ENCODE measurements at regions not wholly inside any gene's neighbourhood (a gene's known extent, or its start where the extent isn't known, plus 50 kb on each side); places are given as distances from the start of the nearest gene placed in this dataset.

GRCh38 chr5:118009741-118010297 lies 978.5 kb downstream of the DTWD2 start:
- Histone ChIP-seq H3K9ac (ENCODE audit: insufficient read depth in 1 of 2, low read length in 2 of 2) (no peak overlapping the region), H3K36me3 (ENCODE audit: control insufficient read depth in 4 of 4, insufficient read depth in 4 of 4, low read length in 4 of 4) (no peaks in the 10 kb centered on the region), H3K4me1 (ENCODE audit: control insufficient read depth in 5 of 5, insufficient read depth in 5 of 5, low read length in 5 of 5) (peaks cover 0 to 13% (median 0%) of the 10 kb centered on the region in 5 donors), H3K9me3 (ENCODE audit: control insufficient read depth in 4 of 4, insufficient read depth in 3 of 4, low read length in 3 of 4) (no peaks in the 10 kb centered on the region), H3K27ac (ENCODE audit: low read depth in 1 of 2, low read length in 1 of 2) (no peak overlapping the region), H3K27me3 (ENCODE audit: control insufficient read depth in 3 of 3, insufficient read depth in 3 of 3, low read length in 2 of 3) (no peaks in the 10 kb centered on the region), H3K4me3 (no peak overlapping the region)
- WGBS, 2 donors, result 79 to 88% methylated on average over 1 of the region's 1 CpG
- ATAC-seq (ENCODE audit: insufficient read depth, low FRiP score) (no peak), DNase-seq (peak in 2 of 3 donors; percentile 45 to 50)
- TF ChIP-seq, protein P1, sequence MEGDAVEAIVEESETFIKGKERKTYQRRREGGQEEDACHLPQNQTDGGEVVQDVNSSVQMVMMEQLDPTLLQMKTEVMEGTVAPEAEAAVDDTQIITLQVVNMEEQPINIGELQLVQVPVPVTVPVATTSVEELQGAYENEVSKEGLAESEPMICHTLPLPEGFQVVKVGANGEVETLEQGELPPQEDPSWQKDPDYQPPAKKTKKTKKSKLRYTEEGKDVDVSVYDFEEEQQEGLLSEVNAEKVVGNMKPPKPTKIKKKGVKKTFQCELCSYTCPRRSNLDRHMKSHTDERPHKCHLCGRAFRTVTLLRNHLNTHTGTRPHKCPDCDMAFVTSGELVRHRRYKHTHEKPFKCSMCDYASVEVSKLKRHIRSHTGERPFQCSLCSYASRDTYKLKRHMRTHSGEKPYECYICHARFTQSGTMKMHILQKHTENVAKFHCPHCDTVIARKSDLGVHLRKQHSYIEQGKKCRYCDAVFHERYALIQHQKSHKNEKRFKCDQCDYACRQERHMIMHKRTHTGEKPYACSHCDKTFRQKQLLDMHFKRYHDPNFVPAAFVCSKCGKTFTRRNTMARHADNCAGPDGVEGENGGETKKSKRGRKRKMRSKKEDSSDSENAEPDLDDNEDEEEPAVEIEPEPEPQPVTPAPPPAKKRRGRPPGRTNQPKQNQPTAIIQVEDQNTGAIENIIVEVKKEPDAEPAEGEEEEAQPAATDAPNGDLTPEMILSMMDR (IDR thresholded peaks at IDR 0.05; ENCODE audit: control extremely low read depth, extremely low read depth), result no peak

DNA sequence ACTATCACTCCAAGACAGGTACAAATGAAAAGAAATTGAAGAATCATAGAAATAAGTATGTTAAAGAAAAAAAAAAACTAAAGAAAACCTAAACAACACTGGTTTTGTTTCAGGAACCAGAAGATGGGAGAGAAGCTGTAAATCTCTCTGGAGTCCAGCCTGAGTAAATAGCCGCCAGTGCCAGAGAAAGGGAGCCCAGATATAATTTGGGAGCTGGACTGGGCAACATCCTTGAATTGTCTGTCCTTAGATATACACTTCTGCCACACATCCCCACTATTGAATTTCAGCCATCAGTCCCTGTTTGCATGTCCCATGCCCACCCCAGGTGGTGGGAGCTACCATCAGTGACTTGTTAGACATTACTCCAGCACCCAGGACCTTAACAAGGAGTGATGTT lies 979.6 kb downstream of the DTWD2 start:
- no peak for ATAC-seq (ENCODE audit: insufficient read depth, low FRiP score)
- H3K27me3 ChIP-seq (ENCODE audit: control insufficient read depth in 3 of 3, insufficient read depth in 3 of 3, low read length in 2 of 3), result no peaks in the 10 kb centered on the region
- 81 to 94% methylated on average over 1 of the region's 1 CpG for WGBS, 2 donors
- no peaks in the 10 kb centered on the region for H3K9me3 ChIP-seq (ENCODE audit: control insufficient read depth in 4 of 4, insufficient read depth in 3 of 4, low read length in 3 of 4)
- no peaks in the 10 kb centered on the region for H3K36me3 ChIP-seq (ENCODE audit: control insufficient read depth in 4 of 4, insufficient read depth in 4 of 4, low read length in 4 of 4)
- peaks cover 0 to 12% (median 0%) of the 10 kb centered on the region in 5 donors for H3K4me1 ChIP-seq (ENCODE audit: control insufficient read depth in 5 of 5, insufficient read depth in 5 of 5, low read length in 5 of 5)
- H3K27ac ChIP-seq (ENCODE audit: low read depth in 1 of 2, low read length in 1 of 2), result no peak overlapping the region
- peak overlapping the region; percentile 8 for H3K4me3 ChIP-seq
- H3K9ac ChIP-seq (ENCODE audit: insufficient read depth in 1 of 2, low read length in 2 of 2), result no peak overlapping the region
- DNase-seq, result no peak
- TF ChIP-seq, protein P1 (IDR thresholded peaks at IDR 0.05; ENCODE audit: control extremely low read depth, extremely low read depth), result no peak

GRCh38 chr5:118007262-118007661 lies 981.1 kb downstream of the DTWD2 start:
- Histone ChIP-seq H3K27me3 (ENCODE audit: control insufficient read depth in 3 of 3, insufficient read depth in 3 of 3, low read length in 2 of 3) (no peaks in the 10 kb centered on the region), H3K27ac (ENCODE audit: low read depth in 1 of 2, low read length in 1 of 2) (no peak overlapping the region), H3K9ac (ENCODE audit: insufficient read depth in 1 of 2, low read length in 2 of 2) (no peak overlapping the region), H3K4me1 (ENCODE audit: control insufficient read depth in 5 of 5, insufficient read depth in 5 of 5, low read length in 5 of 5) (peaks cover 0 to 12% (median 0%) of the 10 kb centered on the region in 5 donors), H3K9me3 (ENCODE audit: control insufficient read depth in 4 of 4, insufficient read depth in 3 of 4, low read length in 3 of 4) (no peaks in the 10 kb centered on the region), H3K4me3 (no peak overlapping the region), H3K36me3 (ENCODE audit: control insufficient read depth in 4 of 4, insufficient read depth in 4 of 4, low read length in 4 of 4) (no peaks in the 10 kb centered on the region)
- TF ChIP-seq, protein P1 (IDR thresholded peaks at IDR 0.05; ENCODE audit: control extremely low read depth, extremely low read depth), result no peak
- 92 to 98% methylated on average over 1 of the region's 1 CpG for WGBS, 2 donors
- ATAC-seq (ENCODE audit: insufficient read depth, low FRiP score) (no peak), DNase-seq (no peak)

- H3K9me3 ChIP-seq (ENCODE audit: control insufficient read depth in 4 of 4, insufficient read depth in 3 of 4, low read length in 3 of 4), result no peaks in the 10 kb centered on the region
Observed at GRCh38 chr5:118006219-118006618, 982.1 kb downstream of the DTWD2 start.

More at GRCh38 chr5:118006219-118006618, 982.1 kb downstream of the DTWD2 start:
- Histone ChIP-seq H3K9ac (ENCODE audit: insufficient read depth in 1 of 2, low read length in 2 of 2) (no peak overlapping the region), H3K36me3 (ENCODE audit: control insufficient read depth in 4 of 4, insufficient read depth in 4 of 4, low read length in 4 of 4) (no peaks in the 10 kb centered on the region), H3K4me3 (no peak overlapping the region), H3K27me3 (ENCODE audit: control insufficient read depth in 3 of 3, insufficient read depth in 3 of 3, low read length in 2 of 3) (no peaks in the 10 kb centered on the region), H3K27ac (ENCODE audit: low read depth in 1 of 2, low read length in 1 of 2) (no peak overlapping the region), H3K4me1 (ENCODE audit: control insufficient read depth in 5 of 5, insufficient read depth in 5 of 5, low read length in 5 of 5) (peaks cover 0 to 12% (median 0%) of the 10 kb centered on the region in 5 donors)
- DNase-seq (no peak), ATAC-seq (ENCODE audit: insufficient read depth, low FRiP score) (no peak)
- 39 to 41% methylated on average over 1 of the region's 1 CpG for WGBS, 2 donors
- TF ChIP-seq, protein P1 (IDR thresholded peaks at IDR 0.05; ENCODE audit: control extremely low read depth, extremely low read depth), result no peak
